Activated CD4-positive, alpha-beta T cell treated with anti-CD3 and anti-CD28 coated beads for 36 hours (primary cell): ENCODE measurements at regions not wholly inside any gene's neighbourhood (a gene's known extent, or its start where the extent isn't known, plus 50 kb on each side); places are given as distances from the start of the nearest gene placed in this dataset.
"Not testable (repeated sequence)": the region's sequence is repeated elsewhere in the genome, so short reads cannot be mapped to it uniquely, and the experiment has no call there.

Experiments used
- ATAC-seq: fragments of 200-7000 bp; cut with Tn5 transposase; one replicate; pipeline ENCODE4 v1.10.0; 2021; ENCODE audit warnings: mild to moderate bottlenecking, moderate library complexity
- CTCF ChIA-PET: fragments of 350-600 bp; sonication (Branson Sonifier 250); formaldehyde crosslinking; loops from one replicate; lab custom pipeline; 2021; ENCODE audit warnings: antibody characterized with exemption; lab: Charles Lee
- POLR2A ChIA-PET: fragments of 350-600 bp; sonication (Branson Sonifier 250); formaldehyde crosslinking; loops from one replicate; lab custom pipeline; 2021; ENCODE audit warnings: antibody characterized with exemption, inconsistent platforms; lab: Charles Lee
- DNase-seq: peaks from one replicate; pipeline ENCODE4 v3.0.0-alpha.2; 2020
- H3K27ac Mint-ChIP-seq: one replicate; pipeline ENCODE4 v1.8.0; 2021; ENCODE audit warnings: mixed read lengths
- H3K27me3 Mint-ChIP-seq: one replicate; pipeline ENCODE4 v1.8.0; 2021; ENCODE audit warnings: mixed read lengths
- H3K36me3 Mint-ChIP-seq: one replicate; pipeline ENCODE4 v1.8.0; 2021; ENCODE audit warnings: low read depth, mixed read lengths
- H3K4me1 Mint-ChIP-seq: one replicate; pipeline ENCODE4 v1.8.0; 2021; ENCODE audit warnings: mixed read lengths
- H3K4me3 Mint-ChIP-seq: one replicate; pipeline ENCODE4 v1.8.0; 2021; ENCODE audit warnings: mild to moderate bottlenecking, moderate library complexity, mixed read lengths
- H3K9me3 Mint-ChIP-seq: one replicate; pipeline ENCODE4 v1.8.0; 2021; ENCODE audit warnings: low read depth, mixed read lengths
- intact Hi-C, 2 experiments: fragments of 100-400 bp; cut with DNase I in 1 of 2; cut with micrococcal nuclease in 1 of 2; formaldehyde crosslinking; loops; one replicate each; pipeline versions ENCODE4 v1.14.2 to v1.15.1; 2022 to 2024; cut with DNase I, micrococcal nuclease

DNA sequence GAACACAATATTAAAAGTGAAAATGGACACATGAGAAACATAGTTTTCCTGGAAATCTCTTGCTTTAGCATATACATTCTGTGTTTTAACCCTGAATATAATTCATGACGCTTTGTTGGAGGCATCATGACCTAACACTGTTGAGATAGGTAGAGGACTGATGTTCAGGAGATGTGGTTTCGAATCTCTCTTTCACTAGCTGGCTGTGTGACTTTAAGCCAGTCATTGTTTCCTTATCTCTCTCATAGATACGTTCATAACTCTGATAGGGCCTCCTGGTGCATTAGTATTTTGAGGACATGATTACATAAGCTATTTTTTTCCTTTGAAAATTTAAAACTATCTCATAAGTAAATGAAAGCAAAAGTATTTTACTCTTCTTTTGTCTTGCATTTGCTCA lies 179.0 kb upstream of the DTNA start:
- Mint-ChIP-seq H3K4me3 (no peak overlapping the region), H3K27ac (no peak overlapping the region), H3K4me1 (no peaks in the 10 kb centered on the region), H3K27me3 (no peaks in the 10 kb centered on the region), H3K36me3 (no peaks in the 10 kb centered on the region), H3K9me3 (peaks cover 1% of the 10 kb centered on the region)
- intact Hi-C loops: no loop called here
- POLR2A ChIA-PET: no interaction called here
- CTCF ChIA-PET: interaction anchor here (0.7 kb wide), 1 partner anchor 13 kb away, joined by 3 read pairs; no protein-coding TSS in a partner anchor
- ATAC-seq (no peak), DNase-seq (no peak)

DNA sequence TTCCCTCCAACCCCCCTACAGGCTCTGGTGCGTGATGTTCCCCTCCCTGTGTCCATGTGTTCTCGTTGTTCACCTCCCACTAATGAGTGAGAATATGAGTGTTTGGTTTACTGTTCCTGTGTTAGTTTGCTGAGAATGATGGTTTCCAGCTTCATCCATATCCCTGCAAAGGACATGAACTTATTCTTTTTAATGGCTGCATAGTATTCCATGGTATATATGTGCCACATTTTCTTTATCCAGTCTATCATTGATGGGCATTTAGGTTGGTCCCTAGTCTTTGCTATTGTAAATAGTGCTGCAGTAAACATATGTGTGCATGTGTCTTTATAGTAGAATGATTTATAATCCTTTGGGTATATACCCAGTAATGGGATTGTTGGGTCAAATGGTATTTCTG lies 175.5 kb upstream of the DTNA start:
- H3K9me3 Mint-ChIP-seq, intact Hi-C loops, H3K4me3 Mint-ChIP-seq, DNase-seq, H3K27ac Mint-ChIP-seq, H3K4me1 Mint-ChIP-seq, ATAC-seq, CTCF ChIA-PET, H3K36me3 Mint-ChIP-seq, H3K27me3 Mint-ChIP-seq, POLR2A ChIA-PET: not testable (repeated sequence)

DNA sequence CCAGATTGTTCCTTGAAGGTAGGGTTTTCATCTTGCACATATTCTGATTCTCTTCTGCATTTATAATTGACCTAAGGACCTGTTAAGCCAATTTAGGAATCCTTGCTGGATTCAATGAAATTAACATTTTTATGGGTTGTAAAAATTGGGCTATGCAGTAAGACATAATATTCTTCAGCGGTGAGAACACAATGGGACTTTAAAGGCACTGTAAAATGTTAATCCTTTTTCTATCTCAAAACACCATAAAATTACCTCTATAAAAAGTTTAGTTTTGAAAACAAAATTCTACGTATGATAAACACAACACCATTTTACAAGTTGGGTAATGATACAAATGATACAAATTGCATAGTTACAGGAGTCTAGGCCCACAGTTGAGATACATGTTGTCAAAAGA lies 169.2 kb upstream of the DTNA start:
- Mint-ChIP-seq H3K27me3 (no peaks in the 10 kb centered on the region), H3K9me3 (peaks cover 2% of the 10 kb centered on the region), H3K4me1 (no peaks in the 10 kb centered on the region), H3K36me3 (no peaks in the 10 kb centered on the region), H3K27ac (no peak overlapping the region), H3K4me3 (no peak overlapping the region)
- intact Hi-C loops: no loop called here
- ChIA-PET CTCF (no interaction called here), POLR2A (no interaction called here)
- DNase-seq (no peak), ATAC-seq (no peak)

DNA sequence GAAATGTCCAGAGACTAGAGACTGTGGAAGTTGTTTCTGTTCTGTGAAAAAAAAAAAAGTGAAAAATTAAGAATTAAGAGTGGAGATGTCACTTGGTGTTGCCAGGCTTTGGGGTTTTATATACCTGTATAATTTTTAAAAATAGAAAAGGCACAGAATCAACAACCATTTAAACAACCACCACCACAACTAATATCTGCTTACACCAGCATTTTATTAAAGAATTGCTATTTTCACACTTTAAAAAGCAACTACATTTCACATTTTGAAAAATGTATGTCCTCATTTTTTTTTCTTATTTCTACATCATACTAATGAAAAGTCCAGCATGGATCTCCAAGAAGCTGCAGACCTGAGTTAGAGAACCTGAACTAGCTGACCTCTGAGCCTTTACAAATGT lies 167.5 kb upstream of the DTNA start:
- CTCF ChIA-PET: no interaction called here
- POLR2A ChIA-PET: no interaction called here

DNA sequence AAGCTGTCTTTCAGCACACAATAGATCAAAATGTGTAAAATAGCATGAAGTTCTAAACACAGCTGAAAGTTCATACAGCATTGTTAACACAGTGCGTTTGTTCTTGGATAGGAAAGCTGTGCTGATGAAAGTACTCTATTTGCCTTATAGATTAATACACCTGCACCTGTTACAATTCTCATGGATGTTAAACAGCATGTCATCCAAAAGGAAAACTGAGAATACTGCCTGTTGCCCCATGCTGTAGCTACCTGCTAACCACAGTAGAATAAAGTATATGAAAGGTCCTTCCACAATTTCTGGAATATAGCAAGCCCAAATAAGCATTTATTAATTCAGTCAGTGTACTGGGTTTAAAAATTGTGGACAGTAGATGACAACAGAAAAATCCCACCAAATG lies 166.7 kb upstream of the DTNA start:
- intact Hi-C loops: no loop called here
- H3K27ac Mint-ChIP-seq: no peak overlapping the region
- ATAC-seq (no peak), DNase-seq (no peak)
- H3K9me3 Mint-ChIP-seq: peaks cover 3% of the 10 kb centered on the region
- ChIA-PET CTCF (no interaction called here), POLR2A (no interaction called here)
- H3K4me1 Mint-ChIP-seq: no peaks in the 10 kb centered on the region
- no peaks in the 10 kb centered on the region for H3K36me3 Mint-ChIP-seq
- no peak overlapping the region for H3K4me3 Mint-ChIP-seq
- H3K27me3 Mint-ChIP-seq: no peaks in the 10 kb centered on the region

More for the DNA sequence above, 167.5 kb upstream of the DTNA start:
- intact Hi-C loops: no loop called here
- no peak for ATAC-seq
- no peak for DNase-seq
- Mint-ChIP-seq H3K36me3 (no peaks in the 10 kb centered on the region), H3K27ac (no peak overlapping the region), H3K4me1 (no peaks in the 10 kb centered on the region), H3K27me3 (no peaks in the 10 kb centered on the region), H3K9me3 (peaks cover 3% of the 10 kb centered on the region), H3K4me3 (no peak overlapping the region)

DNA sequence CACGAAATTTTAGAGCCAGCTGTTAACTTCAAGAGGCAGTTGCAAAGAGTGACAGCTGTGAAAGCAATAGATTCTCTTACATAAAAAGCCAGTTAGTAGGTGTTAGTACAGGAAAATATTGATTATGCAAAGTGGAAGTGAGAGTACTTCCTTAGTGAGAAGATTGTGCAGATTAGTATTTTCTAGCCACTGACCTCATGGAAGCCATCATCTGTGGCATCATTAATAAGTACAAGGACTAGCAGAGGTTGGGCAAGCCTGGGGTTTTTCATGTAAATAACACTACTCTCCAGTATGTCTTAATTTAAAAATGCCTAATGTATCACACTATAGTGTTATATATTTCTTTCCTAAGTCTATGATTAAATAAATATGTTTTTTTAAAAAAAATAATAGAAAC lies 166.2 kb upstream of the DTNA start:
- Mint-ChIP-seq H3K27ac (no peak overlapping the region), H3K4me1 (no peaks in the 10 kb centered on the region), H3K4me3 (no peak overlapping the region), H3K9me3 (peaks cover 3% of the 10 kb centered on the region), H3K27me3 (no peaks in the 10 kb centered on the region), H3K36me3 (no peaks in the 10 kb centered on the region)
- intact Hi-C loops: no loop called here
- POLR2A ChIA-PET: no interaction called here
- ATAC-seq (no peak), DNase-seq (no peak)
- CTCF ChIA-PET: interaction anchor here (0.6 kb wide), 1 partner anchor 13 kb away, joined by 3 read pairs; no protein-coding TSS in a partner anchor

DNA sequence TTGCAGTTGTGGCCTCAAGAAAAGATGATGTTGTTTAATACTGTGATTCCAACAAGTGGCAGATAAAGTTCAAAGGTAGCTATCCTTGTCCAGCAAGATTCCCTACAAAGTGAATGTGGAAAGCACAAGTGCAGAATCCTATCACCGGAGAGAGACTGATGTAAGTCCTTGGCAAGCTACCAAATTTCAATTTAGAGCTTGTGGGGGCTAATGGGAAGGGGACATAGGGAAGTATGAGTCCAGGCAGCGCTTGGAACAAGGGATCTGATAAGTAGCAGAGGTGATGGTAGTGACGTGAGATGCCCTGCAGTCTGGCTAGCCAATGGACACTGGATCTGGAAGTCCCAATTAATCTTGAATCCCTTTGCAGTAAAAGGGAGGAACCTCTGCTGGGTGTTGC lies 165.2 kb upstream of the DTNA start:
- no peak overlapping the region for H3K4me3 Mint-ChIP-seq

DNA sequence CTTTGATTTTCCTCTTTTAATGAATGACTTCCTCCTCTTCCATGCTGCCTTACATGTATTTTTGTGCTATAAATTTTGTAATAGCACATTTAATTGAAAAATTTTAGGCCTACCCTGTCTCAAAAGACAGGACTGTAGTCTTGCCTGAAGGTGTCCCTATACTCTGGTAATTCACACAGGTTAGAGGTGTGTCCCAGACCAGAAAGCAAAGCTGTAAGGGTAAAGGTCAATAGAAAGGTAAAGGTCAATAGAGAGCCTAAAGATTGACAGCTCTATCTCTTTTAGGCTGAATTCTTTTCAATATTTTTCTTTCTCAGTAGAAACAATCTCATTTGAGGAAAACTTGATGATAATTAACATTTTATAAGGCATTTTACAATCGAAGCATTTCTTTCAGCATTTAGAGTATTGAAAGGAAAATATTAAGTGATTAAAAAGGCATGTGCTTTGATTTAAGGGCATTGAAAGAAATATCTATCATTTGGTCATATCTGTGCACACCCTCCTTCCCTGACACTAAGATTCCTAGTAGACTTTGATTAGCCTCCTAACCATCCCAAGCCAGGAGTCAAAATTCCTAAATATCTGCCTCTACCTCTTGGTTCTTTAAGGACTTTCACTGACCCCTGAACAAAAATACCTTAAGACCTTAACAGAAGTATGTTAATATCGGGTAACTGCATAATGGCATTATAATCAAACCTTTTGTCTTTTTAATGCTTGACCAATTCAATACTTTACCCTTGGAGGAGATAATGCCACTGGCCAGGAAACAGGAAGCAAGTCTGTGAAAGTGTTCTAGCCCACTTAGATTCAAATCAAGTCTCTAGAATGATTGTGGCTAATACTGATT lies 161.8 kb upstream of the DTNA start:
- H3K4me1 Mint-ChIP-seq: no peaks in the 10 kb centered on the region
- no peak for DNase-seq
- H3K9me3 Mint-ChIP-seq: peaks cover 3% of the 10 kb centered on the region
- ChIA-PET POLR2A (no interaction called here), CTCF (no interaction called here)
- intact Hi-C loops: no loop called here
- no peaks in the 10 kb centered on the region for H3K36me3 Mint-ChIP-seq
- H3K4me3 Mint-ChIP-seq: no peak overlapping the region
- ATAC-seq: no peak
- H3K27me3 Mint-ChIP-seq: no peaks in the 10 kb centered on the region
- no peak overlapping the region for H3K27ac Mint-ChIP-seq

More for the DNA sequence above, 165.2 kb upstream of the DTNA start:
- no peaks in the 10 kb centered on the region for H3K4me1 Mint-ChIP-seq
- POLR2A ChIA-PET: no interaction called here
- intact Hi-C loops: no loop called here
- no peak for ATAC-seq
- H3K9me3 Mint-ChIP-seq: peaks cover 3% of the 10 kb centered on the region
- DNase-seq: no peak
- H3K36me3 Mint-ChIP-seq: no peaks in the 10 kb centered on the region
- no peaks in the 10 kb centered on the region for H3K27me3 Mint-ChIP-seq
- no peak overlapping the region for H3K27ac Mint-ChIP-seq
- CTCF ChIA-PET: no interaction called here

DNA sequence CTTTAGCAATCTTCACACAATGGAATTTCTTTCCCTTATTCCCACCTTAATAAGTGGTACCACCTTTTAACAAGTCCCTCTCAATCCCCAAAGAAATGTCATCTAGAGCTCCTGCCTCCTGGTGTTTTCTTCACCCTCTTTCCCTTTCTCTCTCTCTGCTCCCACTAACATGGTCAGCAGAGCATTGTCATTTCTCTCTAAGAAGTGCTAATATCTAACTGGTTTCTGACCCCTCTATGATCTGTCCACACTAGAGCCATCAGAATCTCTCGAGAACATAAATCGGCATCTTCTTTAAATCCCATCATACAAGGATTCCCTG lies 161.2 kb upstream of the DTNA start:
- ATAC-seq: no peak
- CTCF ChIA-PET: no interaction called here

DNA sequence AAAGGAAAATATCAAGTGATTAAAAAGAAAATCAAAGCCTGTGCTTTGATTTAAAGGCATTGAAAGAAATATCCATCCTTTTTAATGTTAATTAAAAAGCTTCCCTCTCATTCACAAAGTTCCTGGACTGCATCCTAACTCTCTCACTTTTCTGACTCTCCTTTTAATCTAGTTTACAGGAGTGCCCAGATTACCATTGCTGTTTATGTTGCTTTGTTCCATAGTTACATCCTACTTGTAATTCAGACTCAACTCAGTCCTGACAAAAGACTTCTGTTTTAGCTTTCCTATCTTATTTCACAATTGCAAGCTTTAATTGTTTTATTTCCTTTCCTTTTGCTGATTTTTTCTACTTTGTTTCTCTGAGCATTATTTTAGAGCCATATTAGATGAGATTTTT lies 160.7 kb upstream of the DTNA start:
- POLR2A ChIA-PET: no interaction called here

More for the DNA sequence above, 161.2 kb upstream of the DTNA start:
- POLR2A ChIA-PET: no interaction called here
- Mint-ChIP-seq H3K36me3 (no peaks in the 10 kb centered on the region), H3K9me3 (peaks cover 3% of the 10 kb centered on the region), H3K27ac (no peak overlapping the region), H3K4me1 (no peaks in the 10 kb centered on the region), H3K4me3 (no peak overlapping the region), H3K27me3 (no peaks in the 10 kb centered on the region)
- intact Hi-C loops: no loop called here
- no peak for DNase-seq

DNA sequence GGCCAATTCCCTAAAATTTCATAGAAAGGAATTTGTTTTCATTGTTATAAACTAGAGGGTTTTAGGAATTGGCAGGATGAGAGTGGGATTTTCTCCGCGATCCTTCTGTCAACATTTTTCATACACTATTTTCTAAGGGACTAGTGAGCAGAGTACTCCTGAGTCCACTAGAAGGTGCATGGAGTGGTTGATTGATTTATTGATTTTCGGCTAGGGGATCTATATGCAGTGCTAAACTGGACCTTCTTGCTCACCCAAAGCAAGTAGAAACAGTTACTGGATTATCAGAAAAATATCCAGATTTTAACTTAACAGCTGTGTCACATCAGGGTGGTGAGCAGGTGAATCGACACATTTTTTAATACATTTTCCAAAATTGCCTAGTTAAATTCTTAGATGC lies 159.9 kb upstream of the DTNA start:
- peaks cover 3% of the 10 kb centered on the region for H3K9me3 Mint-ChIP-seq
- H3K36me3 Mint-ChIP-seq: no peaks in the 10 kb centered on the region

More for the DNA sequence above, 160.7 kb upstream of the DTNA start:
- Mint-ChIP-seq H3K36me3 (no peaks in the 10 kb centered on the region), H3K4me3 (no peak overlapping the region), H3K4me1 (no peaks in the 10 kb centered on the region), H3K9me3 (peaks cover 3% of the 10 kb centered on the region), H3K27ac (no peak overlapping the region), H3K27me3 (no peaks in the 10 kb centered on the region)
- CTCF ChIA-PET: no interaction called here
- no peak for ATAC-seq
- no peak for DNase-seq
- intact Hi-C loops: no loop called here

DNA sequence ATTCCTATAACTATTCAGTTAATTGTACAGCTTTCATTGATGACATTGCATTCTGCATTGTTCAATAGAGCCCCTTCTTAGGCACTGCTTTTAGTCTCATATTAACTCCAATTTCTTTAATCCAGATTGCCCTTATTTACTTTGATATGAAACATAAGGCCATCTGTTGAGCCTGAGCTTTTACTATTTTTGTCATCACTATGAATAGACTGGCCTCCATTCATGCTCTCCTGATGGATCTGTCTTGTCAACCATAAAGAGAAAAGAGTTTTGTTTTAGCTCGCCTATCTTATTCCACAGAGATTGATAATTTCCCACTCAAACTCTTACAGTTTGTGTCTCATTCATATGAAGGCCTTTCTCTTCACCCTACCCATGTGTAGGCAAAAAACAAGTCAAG lies 159.2 kb upstream of the DTNA start:
- Mint-ChIP-seq H3K36me3 (no peaks in the 10 kb centered on the region), H3K4me1 (no peaks in the 10 kb centered on the region), H3K27me3 (no peaks in the 10 kb centered on the region), H3K27ac (no peak overlapping the region), H3K9me3 (peaks cover 3% of the 10 kb centered on the region), H3K4me3 (no peak overlapping the region)
- ChIA-PET POLR2A (interaction anchor here (0.6 kb wide), 1 partner anchor 45 kb away, joined by 3 read pairs; no protein-coding TSS in a partner anchor), CTCF (no interaction called here)
- no peak for DNase-seq
- ATAC-seq: no peak
- intact Hi-C loops: no loop called here

More for the DNA sequence above, 159.9 kb upstream of the DTNA start:
- no peak overlapping the region for H3K27ac Mint-ChIP-seq
- no peak overlapping the region for H3K4me3 Mint-ChIP-seq
- ChIA-PET CTCF (no interaction called here), POLR2A (no interaction called here)
- no peaks in the 10 kb centered on the region for H3K4me1 Mint-ChIP-seq
- no peaks in the 10 kb centered on the region for H3K27me3 Mint-ChIP-seq
- intact Hi-C loops: no loop called here
- ATAC-seq (no peak), DNase-seq (no peak)
